ENCODE measurements at regions not wholly inside any gene's neighbourhood (a gene's known extent, or its start where the extent isn't known, plus 50 kb on each side); places are given as distances from the start of the nearest gene placed in this dataset.

DNA sequence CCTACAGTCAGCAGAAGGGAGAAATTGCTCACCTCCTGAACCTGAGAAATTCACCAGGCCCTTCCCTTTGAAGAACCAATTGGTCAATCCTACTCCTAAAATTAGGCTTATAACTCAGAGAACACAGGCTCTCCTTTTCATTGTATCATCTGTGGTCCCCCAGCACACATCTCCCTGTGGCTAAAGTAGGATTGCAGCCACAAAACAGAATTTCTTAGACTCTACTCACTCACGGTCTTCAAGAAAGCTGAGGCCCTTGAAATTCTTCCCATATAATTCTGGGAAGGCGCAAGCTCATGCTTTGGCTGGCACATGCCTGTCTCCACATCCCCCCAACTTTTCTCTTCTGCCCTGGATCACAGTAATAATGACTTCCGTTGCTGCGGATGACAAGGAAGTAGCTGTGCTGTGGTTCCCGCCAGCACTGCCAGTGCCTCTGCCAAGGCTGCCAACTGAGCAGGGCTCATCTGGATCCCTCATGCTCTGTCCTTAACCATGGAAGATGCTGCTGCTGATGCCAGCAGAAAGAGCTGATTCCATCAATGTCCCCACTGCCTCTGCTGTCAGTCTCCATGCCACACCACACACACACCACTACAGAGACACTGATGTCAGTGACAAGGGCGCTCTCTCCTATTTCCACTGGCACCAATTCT is 200.6 kb upstream of the POU2AF2 start:
- in situ Hi-C loops (cut with MboI; ENCODE audit: low sequenced_read_pairs, unreplicated experiment), result no loop called here
- TF ChIP-seq, protein P1, sequence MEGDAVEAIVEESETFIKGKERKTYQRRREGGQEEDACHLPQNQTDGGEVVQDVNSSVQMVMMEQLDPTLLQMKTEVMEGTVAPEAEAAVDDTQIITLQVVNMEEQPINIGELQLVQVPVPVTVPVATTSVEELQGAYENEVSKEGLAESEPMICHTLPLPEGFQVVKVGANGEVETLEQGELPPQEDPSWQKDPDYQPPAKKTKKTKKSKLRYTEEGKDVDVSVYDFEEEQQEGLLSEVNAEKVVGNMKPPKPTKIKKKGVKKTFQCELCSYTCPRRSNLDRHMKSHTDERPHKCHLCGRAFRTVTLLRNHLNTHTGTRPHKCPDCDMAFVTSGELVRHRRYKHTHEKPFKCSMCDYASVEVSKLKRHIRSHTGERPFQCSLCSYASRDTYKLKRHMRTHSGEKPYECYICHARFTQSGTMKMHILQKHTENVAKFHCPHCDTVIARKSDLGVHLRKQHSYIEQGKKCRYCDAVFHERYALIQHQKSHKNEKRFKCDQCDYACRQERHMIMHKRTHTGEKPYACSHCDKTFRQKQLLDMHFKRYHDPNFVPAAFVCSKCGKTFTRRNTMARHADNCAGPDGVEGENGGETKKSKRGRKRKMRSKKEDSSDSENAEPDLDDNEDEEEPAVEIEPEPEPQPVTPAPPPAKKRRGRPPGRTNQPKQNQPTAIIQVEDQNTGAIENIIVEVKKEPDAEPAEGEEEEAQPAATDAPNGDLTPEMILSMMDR (IDR thresholded peaks at IDR 0.05; ENCODE audit: borderline replicate concordance, control extremely low read depth, extremely low read depth, insufficient read depth, missing control alignments), result no peak
- DNase-seq (ENCODE audit: low spot score), result no peak

DNA sequence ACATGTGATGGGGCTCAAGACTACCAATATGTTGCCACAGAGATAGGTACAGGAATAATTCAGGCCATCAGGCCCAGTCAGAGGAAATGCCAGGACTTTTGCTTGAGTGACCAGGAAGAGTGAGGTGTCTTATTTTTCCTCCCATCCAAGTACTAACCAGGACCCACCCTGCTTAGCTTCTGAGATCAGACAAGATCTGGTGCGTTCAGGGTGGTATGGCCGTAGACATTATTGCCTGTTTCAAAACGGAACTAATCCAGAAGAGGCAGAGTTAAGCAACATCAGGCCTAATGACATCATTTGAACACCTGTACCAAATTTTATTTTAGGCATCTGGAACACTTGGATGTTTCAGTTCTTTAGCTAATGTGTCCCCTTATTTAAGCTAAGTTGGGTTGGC is 205.5 kb upstream of the POU2AF2 start:
- in situ Hi-C loops (cut with MboI; ENCODE audit: low sequenced_read_pairs, unreplicated experiment), result no loop called here
- no peak for DNase-seq (ENCODE audit: low spot score)
- TF ChIP-seq, protein P1 (IDR thresholded peaks at IDR 0.05; ENCODE audit: borderline replicate concordance, control extremely low read depth, extremely low read depth, insufficient read depth, missing control alignments), result no peak

DNA sequence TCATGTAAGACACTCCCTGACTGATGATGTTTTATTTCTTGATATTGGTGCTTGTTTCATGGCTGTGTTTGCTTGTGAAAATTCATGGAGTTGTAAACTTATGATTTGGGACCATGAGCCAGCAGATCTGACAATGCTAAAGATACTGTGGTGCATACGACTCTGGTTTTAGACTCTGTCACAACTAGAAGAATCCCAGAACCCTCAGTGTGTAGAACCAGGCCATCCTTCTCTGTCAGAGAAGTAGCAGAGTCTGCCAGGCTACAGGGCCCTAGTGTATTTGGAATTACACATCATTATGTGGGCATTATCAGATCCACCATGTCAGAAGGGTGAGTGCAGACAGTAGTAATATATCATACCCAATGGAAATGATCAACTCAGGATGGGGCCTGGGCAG is 209.8 kb upstream of the POU2AF2 start:
- TF ChIP-seq, protein P1 (IDR thresholded peaks at IDR 0.05; ENCODE audit: borderline replicate concordance, control extremely low read depth, extremely low read depth, insufficient read depth, missing control alignments), result no peak
- in situ Hi-C loops (cut with MboI; ENCODE audit: low sequenced_read_pairs, unreplicated experiment), result no loop called here

DNA sequence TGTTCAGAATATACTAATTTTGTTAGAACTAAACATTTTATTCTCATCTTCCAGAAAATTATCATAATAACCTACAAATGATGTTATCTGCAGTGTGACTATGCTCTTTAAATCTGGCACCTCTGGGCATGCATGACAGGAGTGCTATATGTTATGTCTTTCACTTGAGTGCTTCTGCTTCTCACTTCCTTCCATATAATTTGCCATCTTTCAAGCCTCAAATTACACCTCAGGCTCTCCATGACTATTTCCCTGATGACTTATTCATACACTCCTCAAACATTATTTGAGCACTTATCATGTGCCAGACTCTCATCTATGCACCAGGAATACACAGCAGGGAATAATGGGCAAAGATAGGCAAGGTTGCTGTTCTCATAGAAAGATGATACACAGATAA is 219.3 kb upstream of the POU2AF2 start:
- in situ Hi-C loops (cut with MboI; ENCODE audit: low sequenced_read_pairs, unreplicated experiment), result no loop called here
- no peak for DNase-seq (ENCODE audit: low spot score)
- TF ChIP-seq, protein P1 (IDR thresholded peaks at IDR 0.05; ENCODE audit: borderline replicate concordance, control extremely low read depth, extremely low read depth, insufficient read depth, missing control alignments), result no peak

More for the DNA sequence above, 209.8 kb upstream of the POU2AF2 start:
- no peak for DNase-seq (ENCODE audit: low spot score)

DNA sequence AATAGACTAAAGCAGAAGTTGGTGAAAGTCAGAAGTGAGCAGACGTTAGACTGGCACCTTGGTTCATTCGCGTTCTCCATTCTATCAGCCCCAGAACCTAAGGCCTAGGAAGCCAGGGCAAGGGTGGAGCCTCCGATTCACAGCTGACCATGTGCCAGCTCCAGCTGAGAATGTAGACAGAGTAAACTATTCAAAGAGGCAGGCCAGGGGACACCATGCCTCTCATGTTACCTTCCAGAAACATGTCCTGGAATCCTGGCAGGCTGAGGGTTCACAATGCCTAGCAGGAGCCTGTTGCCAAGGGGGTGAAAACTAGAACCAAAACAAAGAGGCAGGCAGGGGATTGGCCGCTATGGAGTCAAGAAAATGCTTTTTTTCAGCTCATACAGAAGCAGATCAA is 224.4 kb upstream of the POU2AF2 start:
- in situ Hi-C loops (cut with MboI; ENCODE audit: low sequenced_read_pairs, unreplicated experiment), result no loop called here
- no peak for DNase-seq (ENCODE audit: low spot score)
- TF ChIP-seq, protein P1 (IDR thresholded peaks at IDR 0.05; ENCODE audit: borderline replicate concordance, control extremely low read depth, extremely low read depth, insufficient read depth, missing control alignments), result no peak

DNA sequence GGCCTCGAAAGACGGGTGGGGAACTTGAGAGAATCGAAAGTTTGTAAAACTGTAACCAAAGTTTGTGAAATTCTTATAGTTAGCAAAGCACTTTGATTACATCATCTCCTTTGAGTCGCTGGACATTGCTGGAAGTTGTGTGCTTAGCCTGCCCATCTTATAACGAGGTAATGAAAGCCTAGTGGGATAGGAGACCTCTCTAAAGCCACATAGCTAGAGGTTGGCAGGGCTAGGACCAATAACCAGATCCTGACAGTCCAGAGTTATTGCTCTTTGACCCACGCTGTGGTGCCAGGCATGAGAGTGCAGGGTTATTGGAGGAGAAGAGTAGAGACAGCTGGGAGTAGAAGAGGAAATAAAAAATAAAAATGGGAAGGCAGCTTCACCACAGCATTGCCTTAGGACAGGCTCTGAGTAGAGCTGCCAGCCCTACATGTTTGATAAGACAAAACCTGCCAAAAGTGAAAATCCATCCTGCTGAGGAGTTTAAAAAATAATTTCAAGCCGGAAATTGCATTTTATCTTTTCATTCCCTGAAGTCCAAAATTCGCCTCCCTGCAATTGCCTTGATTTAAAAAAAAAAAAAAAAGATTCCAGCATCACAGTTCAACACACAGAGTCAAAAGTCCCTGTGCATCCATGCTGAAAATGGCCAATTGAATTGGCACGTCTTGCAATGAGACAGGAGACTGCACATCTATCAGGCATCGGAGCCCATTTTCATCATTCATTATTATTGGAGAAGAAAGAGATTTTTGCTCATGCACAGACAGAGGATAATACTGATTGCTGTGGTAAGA is 225.5 kb upstream of the POU2AF2 start:
- DNase-seq (ENCODE audit: low spot score), result no peak
- TF ChIP-seq, protein P1 (IDR thresholded peaks at IDR 0.05; ENCODE audit: borderline replicate concordance, control extremely low read depth, extremely low read depth, insufficient read depth, missing control alignments), result no peak
- in situ Hi-C loops (cut with MboI; ENCODE audit: low sequenced_read_pairs, unreplicated experiment), result no loop called here
